Endothelial cell of umbilical vein (primary cell): ENCODE measurements at regions not wholly inside any gene's neighbourhood (a gene's known extent, or its start where the extent isn't known, plus 50 kb on each side); places are given as distances from the start of the nearest gene placed in this dataset.

Experiments
- BruUV-seq: library from RNA; stranded (reverse); fragments of 400-500 nt; replicated peaks from 2 replicates; lab custom pipeline; 2021; lab: Mats Ljungman, UMichigan
- CTCF ChIA-PET: fragments of 300-600, 350-600 bp; sonication (Branson Sonifier 250); formaldehyde crosslinking; loops from one replicate; lab custom pipeline; 2021; ENCODE audit warnings: antibody characterized with exemption, inconsistent platforms; lab: Charles Lee
- POLR2A ChIA-PET: fragments of 300-600, 350-600 bp; sonication (Branson Sonifier 250); formaldehyde crosslinking; loops from one replicate; lab custom pipeline; 2021; ENCODE audit warnings: antibody characterized with exemption, inconsistent platforms; lab: Charles Lee
- DNase-seq: peaks from one replicate; pipeline ENCODE4 v3.0.0-alpha.2; 2011; ENCODE audit warnings: low read depth, low spot score
- FAIRE-seq: peaks from 2 replicates; lab custom pipeline; 2011; peaks lifted over from hg19 to GRCh38; lab: Jason Lieb, UNC
- H2AFZ ChIP-seq: 2 replicates; pipeline ENCODE4 v1.6.0; 2012; ENCODE audit warnings: low read depth, low read length, control low read depth, inconsistent platforms
- H3K27ac ChIP-seq: 2 replicates; pipeline ENCODE4 v1.5.1; 2011; ENCODE audit warnings: low read depth, mild to moderate bottlenecking, control low read depth, low read length, moderate library complexity; ENCODE audit not compliant: insufficient read depth
- H3K27me3 ChIP-seq, 2 experiments: 2 replicates each; pipeline versions ENCODE4 v1.6.0 to v1.6.1; 2011; ENCODE audit warnings: low read length in 2 of 2, mixed read lengths in 1 of 2; ENCODE audit not compliant: control insufficient read depth in 2 of 2, insufficient read depth in 2 of 2
- H3K36me3 ChIP-seq, 2 experiments: 2 replicates in 1 of 2; 3 replicates in 1 of 2; pipeline ENCODE4 v1.5.1; 2011; ENCODE audit warnings: low read length in 2 of 2, mild to moderate bottlenecking in 1 of 2, moderate library complexity in 1 of 2; ENCODE audit not compliant: control insufficient read depth in 2 of 2, insufficient read depth in 2 of 2; ENCODE audit errors: extremely low read depth in 1 of 2
- H3K4me1 ChIP-seq: 3 replicates; pipeline ENCODE4 v1.5.1; 2011; ENCODE audit warnings: mild to moderate bottlenecking, low read length; ENCODE audit not compliant: control insufficient read depth, insufficient read depth; ENCODE audit errors: extremely low read depth
- H3K4me2 ChIP-seq: 2 replicates; pipeline ENCODE4 v1.6.1; 2011; ENCODE audit warnings: low read length, control low read depth, mixed read lengths; ENCODE audit not compliant: insufficient read depth
- H3K4me3 ChIP-seq, 3 experiments: fragments of 200-600 bp in 1 of 3; sonication (generic), shearing (Covaris generic) in 1 of 3; replicated peaks in 1 of 3; 2 replicates each; pipeline ENCODE4 v1.5.1; 2011 to 2016; ENCODE audit warnings: control low read depth in 3 of 3, low read length in 3 of 3, mild to moderate bottlenecking in 2 of 3, inconsistent platforms in 1 of 3, low read depth in 1 of 3, moderate library complexity in 1 of 3; ENCODE audit not compliant: insufficient read depth in 1 of 3
- H3K79me2 ChIP-seq: 2 replicates; pipeline ENCODE4 v1.6.0; 2012; ENCODE audit warnings: low read length, inconsistent platforms; ENCODE audit not compliant: control insufficient read depth, insufficient read depth
- H3K9ac ChIP-seq: replicated peaks from 2 replicates; pipeline ENCODE3; 2011; ENCODE audit warnings: low read length, control low read depth; ENCODE audit not compliant: insufficient read depth; ENCODE audit errors: extremely low read depth
- H3K9me1 ChIP-seq: replicated peaks from 3 replicates; pipeline ENCODE4 v1.6.0; 2011; ENCODE audit warnings: mild to moderate bottlenecking, low read length; ENCODE audit not compliant: control insufficient read depth, insufficient read depth; ENCODE audit errors: extremely low read depth
- H3K9me3 ChIP-seq: replicated peaks from 2 replicates; pipeline ENCODE4 v1.5.1; 2012; ENCODE audit warnings: low read length, inconsistent platforms; ENCODE audit not compliant: control insufficient read depth, insufficient read depth
- H4K20me1 ChIP-seq: replicated peaks from 2 replicates; pipeline ENCODE3; 2011; ENCODE audit warnings: mild to moderate bottlenecking, low read length; ENCODE audit not compliant: control insufficient read depth, insufficient read depth; ENCODE audit errors: extremely low read depth
- EZH2 ChIP-seq: IDR thresholded peaks from 2 replicates; pipeline ENCODE4 v1.6.1; 2012; ENCODE audit warnings: borderline replicate concordance, low read depth, mild to moderate bottlenecking, moderate library complexity, low read length, inconsistent platforms; ENCODE audit not compliant: severe bottlenecking
- FOS ChIP-seq: IDR thresholded peaks from 2 replicates; pipeline ENCODE4 v1.6.1; 2011; ENCODE audit warnings: mild to moderate bottlenecking, low read length, moderate library complexity, borderline replicate concordance; ENCODE audit not compliant: insufficient read depth
- GATA2 ChIP-seq: IDR thresholded peaks from 2 replicates; pipeline ENCODE4 v1.7.0; 2011; ENCODE audit warnings: low read depth, mild to moderate bottlenecking, moderate library complexity, mixed read lengths, low read length; ENCODE audit not compliant: insufficient read length, insufficient read depth
- JUN ChIP-seq: IDR thresholded peaks from 2 replicates; pipeline ENCODE4 v1.6.1; 2011; ENCODE audit warnings: borderline replicate concordance, low read depth; ENCODE audit not compliant: insufficient read length, insufficient read depth
- MYC ChIP-seq: IDR thresholded peaks from one replicate; pipeline ENCODE4 v1.6.1; 2011; ENCODE audit warnings: mild to moderate bottlenecking, low read depth, low read length
- POLR2A ChIP-seq: IDR thresholded peaks from 2 replicates; pipeline ENCODE4 v1.6.1; 2012; ENCODE audit warnings: low read depth, mild to moderate bottlenecking, control low read depth, low read length
- POLR2AphosphoS5 ChIP-seq: IDR thresholded peaks from 2 replicates; pipeline ENCODE4 v1.6.1; 2012; ENCODE audit warnings: low read depth, mild to moderate bottlenecking, control low read depth, low read length, moderate library complexity; ENCODE audit not compliant: insufficient read depth
- dilution Hi-C: fragments of 300-500 bp; cut with MboI; formaldehyde crosslinking; loops from one replicate; pipeline ENCODE4 v1.15.0; 2019; ENCODE audit warnings: low sequenced_read_pairs; ENCODE audit not compliant: extremely low pct_ligation_motif_present
- intact Hi-C: fragments of 100-400 bp; cut with micrococcal nuclease; formaldehyde crosslinking; loops from one replicate; pipeline ENCODE4 v1.10.0; 2022
- TF ChIP-seq, protein P1 (sequence below), 2 donors: IDR thresholded peaks; 1 replicate in 1 of 2; 2 replicates in 1 of 2; pipeline ENCODE4 v1.5.1; 2011; ENCODE audit warnings: low read length in 2 of 2, mild to moderate bottlenecking in 2 of 2, moderate library complexity in 2 of 2, control low read depth in 1 of 2, inconsistent platforms in 1 of 2, low read depth in 1 of 2; ENCODE audit not compliant: insufficient read depth in 1 of 2; ENCODE audit errors: extremely low read depth in 1 of 2
- TF ChIP-seq, protein P2 (sequence below): IDR thresholded peaks from 2 replicates; pipeline ENCODE4 v1.6.1; 2011; ENCODE audit not compliant: insufficient read depth, insufficient read length

DNA sequence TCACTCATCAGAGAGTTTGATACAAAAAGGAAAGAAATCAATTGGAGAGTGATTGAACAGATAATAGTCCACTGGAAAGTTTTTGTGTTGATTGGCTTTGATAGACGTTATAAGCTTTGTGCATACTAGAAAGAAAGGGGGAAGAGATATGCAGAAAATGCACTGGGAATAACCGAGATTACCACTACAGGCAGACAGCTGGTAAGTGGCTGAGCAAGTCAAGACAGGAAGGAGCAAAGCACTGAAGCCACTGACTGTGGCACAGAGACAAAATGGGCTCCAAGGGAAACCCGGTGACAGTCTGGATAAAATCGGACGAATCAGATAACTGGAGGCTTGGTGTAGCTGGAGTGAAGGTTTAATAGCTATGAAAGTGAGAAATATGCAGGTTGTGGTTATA is 209.0 kb downstream of the SIM1 start:
- peak overlapping the region; percentile 31 for H2AFZ ChIP-seq
- H3K27ac ChIP-seq: no peak overlapping the region
- intact Hi-C loops: loop anchor here (5.0 kb wide), 1 partner anchor 138 kb away; no protein-coding TSS in a partner anchor
- peaks cover 8% of the 10 kb centered on the region for H3K4me1 ChIP-seq
- no peak for TF ChIP-seq FOS
- TF ChIP-seq EZH2: no peak
- TF ChIP-seq, protein P1, sequence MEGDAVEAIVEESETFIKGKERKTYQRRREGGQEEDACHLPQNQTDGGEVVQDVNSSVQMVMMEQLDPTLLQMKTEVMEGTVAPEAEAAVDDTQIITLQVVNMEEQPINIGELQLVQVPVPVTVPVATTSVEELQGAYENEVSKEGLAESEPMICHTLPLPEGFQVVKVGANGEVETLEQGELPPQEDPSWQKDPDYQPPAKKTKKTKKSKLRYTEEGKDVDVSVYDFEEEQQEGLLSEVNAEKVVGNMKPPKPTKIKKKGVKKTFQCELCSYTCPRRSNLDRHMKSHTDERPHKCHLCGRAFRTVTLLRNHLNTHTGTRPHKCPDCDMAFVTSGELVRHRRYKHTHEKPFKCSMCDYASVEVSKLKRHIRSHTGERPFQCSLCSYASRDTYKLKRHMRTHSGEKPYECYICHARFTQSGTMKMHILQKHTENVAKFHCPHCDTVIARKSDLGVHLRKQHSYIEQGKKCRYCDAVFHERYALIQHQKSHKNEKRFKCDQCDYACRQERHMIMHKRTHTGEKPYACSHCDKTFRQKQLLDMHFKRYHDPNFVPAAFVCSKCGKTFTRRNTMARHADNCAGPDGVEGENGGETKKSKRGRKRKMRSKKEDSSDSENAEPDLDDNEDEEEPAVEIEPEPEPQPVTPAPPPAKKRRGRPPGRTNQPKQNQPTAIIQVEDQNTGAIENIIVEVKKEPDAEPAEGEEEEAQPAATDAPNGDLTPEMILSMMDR (IDR thresholded peaks at IDR 0.05; ENCODE audit: extremely low read depth in 1 of 2, insufficient read depth in 1 of 2, low read depth in 1 of 2, low read length in 2 of 2): no peak
- TF ChIP-seq, protein P2, sequence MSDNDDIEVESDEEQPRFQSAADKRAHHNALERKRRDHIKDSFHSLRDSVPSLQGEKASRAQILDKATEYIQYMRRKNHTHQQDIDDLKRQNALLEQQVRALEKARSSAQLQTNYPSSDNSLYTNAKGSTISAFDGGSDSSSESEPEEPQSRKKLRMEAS: no peak
- TF ChIP-seq GATA2: no peak
- TF ChIP-seq POLR2A: no peak
- no peak for TF ChIP-seq MYC
- TF ChIP-seq POLR2AphosphoS5: no peak
- no peak for TF ChIP-seq JUN
- no peaks in the 10 kb centered on the region for H4K20me1 ChIP-seq
- no peak overlapping the region for H3K4me3 ChIP-seq
- FAIRE-seq (no peak), DNase-seq (no peak)
- H3K36me3 ChIP-seq: no peaks in the 10 kb centered on the region
- ChIA-PET POLR2A (no interaction called here), CTCF (interaction anchor here (0.9 kb wide), 1 partner anchor 41 kb away, joined by 3 read pairs; no protein-coding TSS in a partner anchor)
- H3K27me3 ChIP-seq: no peaks in the 10 kb centered on the region
- dilution Hi-C loops: no loop called here
- no peak overlapping the region for H3K4me2 ChIP-seq
- H3K9ac ChIP-seq: no peak overlapping the region
- H3K9me1 ChIP-seq: no peaks in the 10 kb centered on the region
- H3K79me2 ChIP-seq: no peaks in the 10 kb centered on the region
- BruUV-seq: no TSS peak
- no peaks in the 10 kb centered on the region for H3K9me3 ChIP-seq
